ENCODE measurements at regions not wholly inside any gene's neighbourhood (a gene's known extent, or its start where the extent isn't known, plus 50 kb on each side); places are given as distances from the start of the nearest gene placed in this dataset.

- TF ChIP-seq NFKBIZ (CRISPR knock-in tag; IDR thresholded peaks at IDR 0.05) = no peak
- no peak for TF ChIP-seq ZNF510 (CRISPR knock-in tag; IDR thresholded peaks at IDR 0.05; ENCODE audit: low read depth)
These were observed 402.1 kb upstream of the ERCC4 start (continued) for GRCh38 chr16:13517841-13518240.

GRCh38 chr16:13519871-13520270 is 400.1 kb upstream of the ERCC4 start:
- no peak overlapping the region for H3K27ac ChIP-seq (ENCODE audit: extremely low read length, insufficient read depth, low read length)
- CTCF ChIA-PET (ENCODE audit: low intra/inter-chr PET ratio, low total read pairs) = no interaction called here
- no TSS peak for BruUV-seq (replicated peaks)
- peaks cover 6% of the 10 kb centered on the region; the same call in 1 of the 2 replicates for H3K9me3 ChIP-seq (ENCODE audit: low read length)
- FAIRE-seq (no peak), ATAC-seq (no peak), DNase-seq (ENCODE audit: low spot score) (no peak)
- H3K79me2 ChIP-seq (ENCODE audit: insufficient read depth, low read length) = no peaks in the 10 kb centered on the region
- H3K4me1 ChIP-seq (ENCODE audit: insufficient read depth, low read length) = no peaks in the 10 kb centered on the region
- H3K9ac ChIP-seq (ENCODE audit: insufficient read depth, low read depth, low read length) = no peak overlapping the region
- no peak overlapping the region for H3K4me3 ChIP-seq (replicated peaks in 1 of 3; ENCODE audit: insufficient read depth in 1 of 3, low read depth in 2 of 3, low read length in 3 of 3)
- H2AFZ ChIP-seq (ENCODE audit: low read length) = no peak overlapping the region
- H3K36me3 ChIP-seq (replicated peaks in 1 of 2; ENCODE audit: control insufficient read depth in 1 of 2, insufficient read depth in 2 of 2, low read length in 2 of 2) = no peaks in the 10 kb centered on the region
- no peaks in the 10 kb centered on the region; a peak in 1 of 5 replicates for H3K27me3 ChIP-seq (ENCODE audit: control insufficient read depth in 1 of 2, insufficient read depth in 2 of 2, low read length in 2 of 2)
- 38% methylated on average over 2 of the region's 2 CpGs for WGBS (ENCODE audit: low lambda C conversion rate)
- intact Hi-C loops (cut with micrococcal nuclease; ENCODE audit: unreplicated experiment) = no loop called here
- in situ Hi-C loops (cut with HindIII; ENCODE audit: extremely low pct_ligation_motif_present, low pct_unique_long_range_greater_than_20kb) = no loop called here
- no peak overlapping the region for H3K4me2 ChIP-seq (ENCODE audit: low read depth, low read length)
- POLR2A ChIA-PET = no interaction called here
- no peaks in the 10 kb centered on the region for H4K20me1 ChIP-seq (ENCODE audit: insufficient read depth, low read length)
- no peak for TF ChIP-seq ATF7-NPFF (CRISPR knock-in tag; IDR thresholded peaks at IDR 0.05; ENCODE audit: low read depth)
- TF ChIP-seq REST (IDR thresholded peaks at IDR 0.05; ENCODE audit: borderline replicate concordance in 1 of 2, low read depth in 1 of 2, low read length in 2 of 2) = no peak
- TF ChIP-seq NCOA1 (CRISPR knock-in tag; IDR thresholded peaks at IDR 0.05) = no peak
- TF ChIP-seq GABPB1 (CRISPR knock-in tag; IDR thresholded peaks at IDR 0.05) = no peak
- TF ChIP-seq JDP2 (CRISPR knock-in tag; IDR thresholded peaks at IDR 0.05; ENCODE audit: borderline replicate concordance) = no peak
- no peak for TF ChIP-seq ZBTB33 (CRISPR knock-in tag; IDR thresholded peaks at IDR 0.05)
- TF ChIP-seq ZBTB14 (CRISPR knock-in tag; IDR thresholded peaks at IDR 0.05) = no peak
- no peak for TF ChIP-seq ZGPAT (CRISPR knock-in tag; IDR thresholded peaks at IDR 0.05)
- no peak for TF ChIP-seq ZNF777 (CRISPR knock-in tag; IDR thresholded peaks at IDR 0.05)
- no peak for TF ChIP-seq SP5 (CRISPR knock-in tag; IDR thresholded peaks at IDR 0.05; ENCODE audit: borderline replicate concordance, low read depth)
- no peak for TF ChIP-seq KMT2B (CRISPR knock-in tag; IDR thresholded peaks at IDR 0.05)
